NCI-H748 treated with DMSO at 0.1 percent for 48 hours (cell line): ENCODE measurements at regions not wholly inside any gene's neighbourhood (a gene's known extent, or its start where the extent isn't known, plus 50 kb on each side); places are given as distances from the start of the nearest gene placed in this dataset.

Experiments
- DNase-seq: peaks from one replicate; lab custom pipeline; 2025; lab: John Stamatoyannopoulos, UW

DNA sequence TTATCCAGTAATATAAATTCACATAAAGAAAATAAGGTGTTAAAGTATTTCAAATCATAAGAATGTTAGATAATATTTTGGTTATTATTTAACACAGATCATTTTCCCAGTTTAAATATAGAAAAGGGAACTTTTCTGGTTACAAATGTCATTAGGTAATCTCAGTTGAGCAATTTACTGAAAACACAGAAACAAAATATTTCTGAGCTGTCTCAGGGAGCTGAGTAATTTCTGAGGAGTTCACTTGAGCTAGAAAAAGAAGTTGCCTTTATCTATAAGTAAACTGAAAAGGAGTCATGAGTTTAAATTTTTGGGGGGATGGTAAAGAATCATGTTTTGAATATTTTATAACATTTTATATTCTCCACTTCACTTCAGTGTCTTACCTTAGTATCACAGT, 855.4 kb upstream of the ARPP21 start:
- DNase-seq: no peak

DNA sequence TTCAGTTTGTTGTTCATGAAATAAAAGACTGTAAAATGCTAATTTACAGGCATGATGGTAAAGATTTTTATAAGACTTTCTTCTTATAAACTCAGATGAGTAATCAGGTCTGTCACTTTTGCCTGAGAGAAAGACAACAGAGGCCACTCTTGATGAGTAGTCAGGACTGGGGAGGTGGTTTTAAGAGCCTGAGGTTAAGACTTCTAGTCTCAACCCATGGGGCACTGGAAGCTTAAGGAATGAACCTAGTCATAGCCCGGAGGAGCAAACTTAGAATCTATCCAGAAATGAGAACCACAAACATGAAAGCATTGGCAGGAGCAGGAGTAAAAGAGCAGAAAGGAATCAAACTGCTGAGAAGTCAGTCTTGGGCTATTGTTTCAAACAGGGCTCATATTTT, 846.3 kb upstream of the ARPP21 start:
- DNase-seq: no peak

GRCh38 chr3:34807611-34808010, 831.7 kb upstream of the ARPP21 start:
- no peak for DNase-seq

DNA sequence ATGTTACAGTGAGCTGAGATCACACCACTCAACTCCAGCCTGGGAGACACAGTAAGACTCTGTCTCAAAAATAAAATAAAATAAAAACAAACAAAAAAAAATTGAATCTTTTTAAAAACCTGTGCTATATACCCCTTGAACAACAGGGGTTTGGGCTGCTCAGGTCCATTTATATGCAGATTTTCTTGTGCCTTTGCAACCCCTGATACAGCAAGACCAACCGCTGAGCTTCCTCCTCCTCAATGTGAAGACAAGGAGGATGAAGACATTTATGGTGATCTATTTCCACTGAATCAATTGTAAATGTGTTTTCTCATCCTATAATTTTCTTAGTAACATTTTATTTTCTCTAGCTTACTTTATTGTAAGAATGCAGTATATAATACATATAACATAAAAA, 831.0 kb upstream of the ARPP21 start:
- DNase-seq: no peak

DNA sequence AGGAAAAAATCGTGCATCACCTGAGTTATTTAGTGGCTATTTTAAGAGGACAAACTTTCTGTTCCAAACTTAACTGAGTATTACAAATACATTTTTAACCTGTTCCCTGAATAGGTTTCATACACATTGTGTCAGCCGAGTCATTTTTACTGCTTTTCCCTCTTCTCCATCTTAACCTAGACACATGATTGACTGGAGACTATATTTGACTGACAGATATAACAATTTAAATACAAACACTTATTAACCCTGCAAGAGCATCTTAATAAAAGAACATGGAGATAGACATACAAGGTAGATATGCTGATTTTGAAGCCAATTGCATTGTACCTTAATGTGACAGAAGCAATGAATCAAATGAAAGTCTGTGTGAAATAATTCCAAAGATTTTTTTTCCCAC, 810.5 kb upstream of the ARPP21 start:
- DNase-seq: no peak

GRCh38 chr3:34832865-34833508, 806.3 kb upstream of the ARPP21 start:
- no peak for DNase-seq

DNA sequence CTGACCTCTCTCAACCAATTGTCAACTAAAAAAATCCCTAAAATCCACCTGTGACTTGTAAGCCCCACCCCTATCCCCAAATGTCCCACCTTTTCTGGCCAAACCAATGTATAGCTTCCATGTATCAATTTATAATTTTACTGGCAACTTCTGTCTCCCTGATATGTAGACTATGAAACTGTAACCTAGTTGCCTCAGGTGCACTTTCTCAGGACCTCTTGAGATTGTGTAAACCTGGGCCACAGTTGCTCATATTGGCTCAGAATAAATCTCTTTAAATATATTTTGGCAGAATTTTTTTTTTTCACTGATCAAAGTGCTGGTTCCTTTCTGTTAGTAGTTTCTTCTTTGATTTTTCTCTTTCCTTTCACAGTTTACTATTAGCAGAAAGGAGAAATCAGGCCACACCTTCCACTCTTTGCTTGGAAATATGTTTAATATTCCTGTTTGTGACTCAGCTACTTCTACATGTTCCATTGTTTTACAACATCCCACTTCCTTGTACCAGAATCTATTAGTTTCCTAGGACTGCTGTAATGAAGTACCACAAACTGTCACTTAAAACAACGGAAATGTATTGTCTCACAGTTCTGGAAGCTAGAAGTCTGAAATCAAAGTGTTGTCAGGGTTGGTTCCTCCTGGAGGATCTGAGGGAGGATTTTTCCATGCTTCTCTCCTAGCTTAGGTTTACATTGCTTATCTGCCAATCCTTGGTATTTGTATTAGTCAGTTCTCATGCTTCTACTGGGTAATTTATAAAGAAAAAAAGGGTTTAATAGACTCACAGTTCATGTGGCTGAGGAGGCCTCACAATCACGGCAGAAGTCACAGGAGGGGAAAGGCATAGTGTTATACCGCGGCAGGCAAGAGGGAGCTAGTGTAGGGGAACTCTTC, 801.2 kb upstream of the ARPP21 start:
- no peak for DNase-seq

- no peak for DNase-seq
Observed at GRCh38 chr3:34842706-34843480, 796.4 kb upstream of the ARPP21 start.

- no peak for DNase-seq
Observed at GRCh38 chr3:34844323-34844620, 795.1 kb upstream of the ARPP21 start.

DNA sequence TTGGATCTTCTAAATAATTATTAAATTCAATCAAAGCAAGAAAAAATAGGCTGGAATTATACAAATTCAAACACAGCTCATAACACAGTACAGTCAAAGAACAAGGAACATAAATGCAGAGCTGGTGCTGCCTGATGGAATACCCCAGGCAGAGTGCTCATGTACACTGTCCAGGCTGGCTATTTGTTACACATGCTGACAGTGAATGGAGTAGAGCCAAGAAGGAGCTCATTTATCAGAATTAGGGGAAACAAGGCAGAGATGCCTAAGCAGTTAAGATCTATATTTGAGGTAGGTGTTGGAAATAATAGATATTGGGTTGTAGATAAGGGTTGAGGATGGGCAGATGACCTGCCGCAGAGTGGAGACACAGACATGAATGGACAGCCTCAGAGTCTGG, 788.2 kb upstream of the ARPP21 start:
- DNase-seq: no peak

DNA sequence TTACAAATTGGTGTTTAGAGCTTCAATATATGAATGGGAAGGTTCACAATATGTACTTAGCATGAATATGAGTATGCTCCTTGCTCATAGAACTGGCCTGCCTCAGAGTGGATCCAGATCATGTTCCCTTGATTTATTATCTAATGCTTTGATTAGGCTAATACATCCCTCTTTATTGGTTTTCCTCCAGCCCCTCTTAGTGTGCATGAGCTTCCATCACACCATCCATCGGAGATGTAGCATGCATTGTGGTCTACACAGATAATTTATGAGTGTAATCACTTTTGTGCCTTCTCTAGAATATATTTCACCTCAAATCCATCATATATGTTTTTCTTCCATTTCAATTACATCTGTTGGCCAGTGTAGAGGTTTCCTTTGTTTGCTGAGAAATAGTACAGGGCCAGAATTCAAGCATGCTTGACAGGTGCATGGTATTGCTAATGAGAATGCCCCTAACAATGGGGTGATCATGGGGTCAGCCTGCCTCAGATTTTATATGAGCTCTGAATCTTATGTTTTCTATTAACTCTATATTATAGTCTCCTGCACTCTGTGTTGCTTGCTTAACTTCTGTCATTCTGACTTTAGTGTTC, 786.4 kb upstream of the ARPP21 start:
- DNase-seq: no peak

DNA sequence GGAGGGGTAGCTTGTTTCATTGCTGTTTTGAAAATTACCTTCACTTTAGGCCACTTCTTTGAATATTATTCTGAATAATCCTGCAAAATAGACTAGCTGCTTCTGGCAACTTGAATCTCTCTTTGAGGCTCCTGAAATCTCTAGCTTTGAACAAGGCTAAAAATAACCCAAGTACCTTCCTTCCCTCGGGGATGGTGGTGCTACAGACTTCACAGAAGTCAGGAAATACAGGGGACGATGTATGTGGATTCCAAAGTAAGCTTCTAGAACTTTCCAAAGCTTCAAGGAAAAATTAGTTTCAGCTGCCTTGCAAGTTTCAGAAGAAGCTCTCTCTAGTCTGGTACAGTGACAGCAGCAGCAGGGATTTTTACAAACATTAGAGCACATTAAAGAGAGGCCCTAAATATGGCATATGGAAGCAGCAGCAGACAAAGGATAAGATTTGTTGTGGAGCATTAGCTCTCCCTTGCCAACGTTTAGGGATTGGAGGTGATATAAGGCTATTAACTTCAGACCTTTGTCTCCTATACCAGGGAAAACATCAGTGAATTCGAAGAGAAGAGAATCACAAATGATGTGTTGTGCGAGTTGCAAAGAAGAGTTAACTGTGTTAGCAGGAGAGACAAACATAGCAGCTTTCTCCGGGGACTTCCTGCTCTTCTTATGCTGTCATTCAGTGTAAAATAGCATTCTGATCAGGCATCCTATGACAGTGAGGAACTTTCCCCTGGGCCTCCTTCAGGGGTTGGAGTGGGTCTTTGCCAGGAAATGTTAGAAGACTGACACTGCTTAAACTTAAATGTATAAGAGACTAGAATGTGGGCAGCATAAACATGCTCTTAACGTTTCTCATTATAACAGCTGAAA, 783.0 kb upstream of the ARPP21 start:
- DNase-seq: no peak

- no peak for DNase-seq
Observed at GRCh38 chr3:34858067-34858660, 781.2 kb upstream of the ARPP21 start.

- no peak for DNase-seq
Observed at GRCh38 chr3:34859746-34860145, 779.6 kb upstream of the ARPP21 start.

DNA sequence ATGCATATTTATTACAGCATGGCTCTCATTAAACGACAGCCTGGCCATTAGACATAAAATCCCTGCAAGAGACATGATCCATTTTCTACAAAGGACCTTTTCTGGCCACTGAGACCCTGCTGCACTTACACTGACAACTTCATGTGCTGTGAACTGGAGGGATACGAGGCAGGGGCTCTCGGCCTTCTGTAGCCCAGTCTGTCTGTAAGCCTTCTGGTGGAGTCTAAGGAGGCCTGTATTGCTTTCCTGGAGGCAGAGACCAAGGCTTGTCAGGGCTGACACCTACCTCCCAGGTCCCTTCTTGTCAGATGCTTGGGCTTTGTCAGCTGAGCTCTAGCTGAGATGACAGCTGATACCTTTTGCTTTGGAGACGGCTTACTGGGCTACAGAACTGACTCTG, 776.9 kb upstream of the ARPP21 start:
- no peak for DNase-seq

DNA sequence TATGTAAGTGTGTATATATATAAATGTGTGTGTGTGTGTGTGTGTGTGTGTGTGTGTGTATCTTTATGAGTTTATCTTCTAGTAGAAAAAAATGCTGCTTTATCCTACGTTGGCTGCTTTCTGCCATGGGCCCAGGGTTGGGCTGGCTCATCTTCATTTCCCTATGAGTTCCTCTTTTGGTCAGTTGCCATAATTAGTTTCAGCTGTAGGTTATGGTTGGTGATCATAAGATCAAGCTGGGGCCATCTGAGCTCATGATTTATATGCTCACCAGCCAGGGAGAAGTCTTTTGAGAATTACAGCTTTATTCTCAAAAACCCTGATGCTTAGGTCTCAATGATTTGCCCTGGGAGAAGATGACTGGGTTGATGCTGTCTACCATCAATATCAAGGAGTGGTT, 775.8 kb upstream of the ARPP21 start:
- no peak for DNase-seq

- DNase-seq: no peak
Observed at GRCh38 chr3:34864011-34864410, 775.3 kb upstream of the ARPP21 start.

- DNase-seq: no peak
Observed at GRCh38 chr3:34865346-34865745, 774.0 kb upstream of the ARPP21 start.

DNA sequence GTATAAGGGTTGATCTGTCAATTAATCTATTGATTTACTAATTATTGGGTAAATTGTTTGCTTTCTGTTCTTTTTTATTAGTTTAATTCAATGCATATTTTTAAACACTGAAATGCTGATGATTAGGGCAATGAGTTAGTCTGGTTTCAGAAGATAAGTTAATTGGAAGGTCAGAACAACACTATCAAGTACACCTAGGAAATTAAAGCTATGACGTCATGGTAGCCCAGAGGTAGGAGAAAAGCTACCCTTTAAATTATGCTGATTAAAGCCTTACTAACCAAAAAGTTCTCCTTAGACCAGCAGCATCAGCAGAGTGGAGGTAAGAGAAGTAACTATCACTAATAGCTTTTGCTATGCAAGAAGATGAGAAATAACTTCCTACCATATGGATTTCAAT, 770.4 kb upstream of the ARPP21 start:
- no peak for DNase-seq

GRCh38 chr3:34869696-34870095, 769.6 kb upstream of the ARPP21 start:
- no peak for DNase-seq

- no peak for DNase-seq
Observed at GRCh38 chr3:34872406-34872805, 766.9 kb upstream of the ARPP21 start.
